ENCODE measurements at regions not wholly inside any gene's neighbourhood (a gene's known extent, or its start where the extent isn't known, plus 50 kb on each side); places are given as distances from the start of the nearest gene placed in this dataset.
A peak's percentile ranks its signal among the peaks of the same experiment; 100 is the strongest.

DNA sequence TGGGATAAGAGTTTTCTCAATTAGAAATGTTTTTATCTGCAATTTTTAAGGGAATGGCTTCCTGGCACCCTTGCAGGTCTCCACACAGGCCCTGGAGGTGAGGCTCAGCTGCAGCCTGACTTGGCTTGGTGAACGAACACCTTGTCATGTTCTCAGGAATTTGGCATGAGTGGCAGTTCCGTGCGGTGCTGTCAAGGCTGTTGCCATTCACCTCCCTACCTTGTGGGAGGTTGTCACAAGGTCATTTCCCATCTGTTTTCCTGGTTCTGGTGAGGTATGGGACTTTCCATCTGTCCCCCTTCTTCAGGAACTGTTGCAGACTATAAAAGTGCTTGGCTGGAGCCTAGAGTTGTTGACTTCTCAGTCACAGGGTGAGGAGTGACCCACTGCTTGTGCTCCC lies 82.9 kb downstream of the ELOVL4 start:
- DNase-seq = no peak

DNA sequence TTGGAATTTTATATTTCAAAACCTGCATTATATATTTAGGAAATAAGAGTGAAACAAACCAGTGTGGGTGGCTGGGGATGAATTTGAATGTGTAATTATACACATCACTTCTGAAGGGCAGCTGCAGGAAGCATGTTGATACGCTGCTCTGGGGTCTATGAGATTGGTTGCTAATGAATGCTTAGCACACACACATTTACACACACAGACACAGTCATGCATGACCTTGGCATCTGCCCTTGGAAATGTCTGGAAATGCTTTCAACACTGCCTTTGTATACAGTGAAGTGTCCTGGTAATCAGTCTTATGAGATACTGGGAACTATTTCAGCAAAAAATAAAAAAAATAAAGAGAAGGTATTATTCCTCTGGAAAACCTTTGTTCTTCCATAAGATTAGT lies 83.4 kb downstream of the ELOVL4 start:
- no peak for DNase-seq

DNA sequence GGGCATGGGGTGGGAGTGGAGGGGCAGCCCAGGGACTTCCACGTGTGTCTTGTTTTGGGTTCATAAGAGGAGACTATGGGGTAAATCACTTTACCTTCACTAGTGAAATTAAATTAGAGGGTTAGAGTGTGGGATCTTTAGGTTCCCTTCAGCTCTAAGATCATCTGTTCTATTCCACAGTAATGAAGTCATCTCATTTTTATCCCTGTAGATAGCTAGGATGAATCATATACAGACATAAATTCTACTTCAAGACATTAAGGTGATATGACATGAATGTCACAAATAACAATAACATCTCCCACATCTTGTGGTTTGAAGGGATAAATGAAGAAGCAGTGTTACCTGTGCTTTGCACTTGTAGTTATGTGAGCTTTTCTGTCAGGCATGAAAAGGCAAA lies 83.8 kb downstream of the ELOVL4 start:
- DNase-seq = no peak

DNA sequence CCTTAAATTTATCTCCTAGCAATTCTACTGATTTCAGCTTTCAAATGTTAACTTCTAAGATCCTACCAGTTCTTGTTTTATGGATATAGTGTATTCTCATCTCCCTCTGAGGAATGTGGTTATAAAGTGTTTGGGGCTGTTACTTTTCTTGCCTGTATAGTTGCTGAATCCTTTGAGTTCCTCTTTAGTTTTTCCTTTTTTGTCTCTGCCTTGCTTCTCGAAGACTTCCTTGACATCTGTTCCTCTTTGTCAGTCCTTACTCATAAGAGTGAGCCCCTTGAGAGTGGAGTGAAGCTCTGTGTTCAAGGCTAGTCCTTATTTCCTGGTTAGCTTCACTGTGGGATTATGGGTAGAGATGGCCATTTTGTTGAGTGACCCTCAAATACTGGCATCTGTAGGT lies 84.6 kb downstream of the ELOVL4 start:
- DNase-seq = no peak

DNA sequence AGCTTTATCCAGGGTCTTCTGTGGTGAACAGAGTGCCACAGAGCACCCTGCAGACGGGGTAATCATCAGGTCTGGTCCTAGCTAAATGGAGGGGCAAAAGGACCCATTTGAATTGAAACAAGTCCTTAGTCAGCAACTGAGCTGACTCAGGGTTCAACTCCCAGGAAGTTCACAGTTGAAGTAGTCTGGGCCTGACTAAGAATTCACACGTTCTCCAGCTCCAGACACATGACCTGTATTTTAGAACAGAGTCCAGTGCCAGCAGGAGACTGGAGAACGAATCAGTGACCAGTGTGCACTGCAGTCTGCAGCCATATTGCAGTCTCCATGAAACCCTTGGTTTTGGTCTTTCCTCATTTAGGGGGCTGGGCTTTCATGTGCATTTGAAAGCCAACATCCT lies 85.2 kb downstream of the ELOVL4 start:
- no peak for DNase-seq

DNA sequence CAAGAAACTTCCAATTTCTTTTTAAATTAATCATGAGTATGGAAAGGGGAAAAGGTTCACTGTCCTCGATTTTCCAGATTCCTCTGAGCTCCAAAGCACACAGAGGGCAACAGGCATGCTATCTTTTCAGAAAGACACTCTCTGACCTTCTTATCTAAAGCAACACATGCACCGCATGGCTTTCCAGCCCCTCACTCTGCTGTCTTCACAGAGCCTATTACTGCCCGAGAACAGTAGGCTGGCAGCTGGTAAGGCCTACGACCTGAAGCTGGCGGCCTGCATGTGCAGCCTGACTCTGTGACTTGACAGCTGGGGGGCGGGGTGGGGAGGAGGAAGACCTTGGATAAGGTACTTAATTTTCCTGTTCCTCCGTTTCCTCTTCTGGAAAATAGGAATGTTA lies 86.3 kb downstream of the ELOVL4 start:
- no peak for DNase-seq

DNA sequence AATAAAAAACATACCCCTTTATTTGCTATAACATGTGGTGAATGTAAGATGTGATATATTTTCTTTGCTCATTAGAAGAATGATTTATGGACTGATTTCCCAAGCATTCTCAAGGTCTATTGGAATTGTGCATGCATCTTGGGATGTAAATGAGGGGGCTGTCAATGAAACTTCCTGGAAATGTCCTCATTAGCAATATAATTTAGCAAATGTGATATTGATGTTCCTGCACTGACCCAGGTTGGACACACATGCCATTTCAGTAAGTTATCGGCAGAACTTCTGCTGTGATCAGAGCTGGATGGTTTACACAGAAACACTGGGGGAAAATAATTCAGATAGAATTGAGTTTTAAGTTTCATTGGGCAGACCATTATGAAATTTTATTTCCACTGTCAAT lies 99.9 kb downstream of the ELOVL4 start:
- no peak for DNase-seq

DNA sequence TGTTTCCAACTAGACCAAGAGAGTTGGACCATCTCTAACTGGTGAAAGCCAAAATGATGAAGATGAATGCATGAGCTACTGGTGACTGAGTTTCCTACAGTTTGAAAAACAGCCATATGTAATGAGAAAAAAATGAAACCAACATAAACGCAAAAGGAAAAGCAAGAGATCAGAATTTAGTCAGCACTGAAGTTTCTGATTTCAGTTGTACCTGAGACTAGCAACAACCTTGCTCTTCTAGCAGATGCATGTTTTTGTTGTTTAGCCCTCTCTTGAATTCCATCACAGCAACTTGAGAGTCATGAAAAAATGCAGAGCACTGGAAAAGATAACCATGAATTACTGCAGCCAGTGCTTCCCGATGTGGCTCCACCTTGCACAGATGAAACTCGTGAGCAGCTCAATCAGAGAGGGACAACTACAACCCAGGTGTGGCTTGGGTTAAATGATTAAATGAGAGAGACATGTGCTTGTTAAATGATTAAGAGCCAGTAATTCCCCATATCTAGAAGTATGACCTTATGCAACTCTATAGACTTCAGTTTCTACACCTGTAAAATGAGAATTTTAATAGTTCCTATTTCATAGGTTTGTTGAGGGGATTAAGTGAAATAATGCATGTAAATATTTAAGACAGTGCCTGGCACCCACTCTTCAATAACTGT lies 104.8 kb downstream of the ELOVL4 start:
- no peak for DNase-seq

DNA sequence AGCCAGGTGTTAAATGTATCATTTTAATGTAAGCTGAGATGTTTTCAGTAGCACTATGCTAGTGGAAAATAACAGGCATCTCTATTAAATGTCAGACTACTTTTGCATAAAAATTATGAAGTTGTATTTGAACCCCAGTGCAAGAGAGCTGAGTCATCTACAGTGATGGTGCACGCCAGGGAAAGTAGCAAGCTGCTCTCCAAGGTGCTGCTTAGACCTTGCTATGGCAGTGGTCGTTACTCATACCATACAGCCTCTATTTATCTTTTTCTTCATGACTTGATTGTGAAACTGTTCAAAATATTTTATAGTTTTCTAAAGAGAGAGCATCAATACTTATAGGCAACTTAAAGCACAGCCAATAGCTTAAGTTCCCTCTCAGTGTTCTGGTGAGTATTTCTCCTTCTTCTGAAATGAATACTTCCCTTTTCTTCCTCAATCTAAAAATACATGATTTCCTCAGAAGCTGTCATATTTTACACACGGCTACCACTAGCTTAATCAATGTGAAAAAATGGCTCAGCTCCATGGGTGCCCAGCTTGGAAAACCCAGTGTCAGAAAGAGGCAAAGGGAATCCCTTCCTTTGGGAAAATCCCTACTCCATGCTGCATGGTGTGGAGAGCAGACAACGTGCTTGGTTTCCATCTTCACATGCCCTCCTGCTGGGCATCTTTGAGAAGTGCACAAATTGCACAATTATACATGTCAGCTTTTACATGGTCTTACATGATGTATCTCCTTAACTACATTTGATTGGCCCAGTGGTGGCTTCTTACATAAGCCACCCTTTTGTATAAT lies 105.6 kb downstream of the ELOVL4 start:
- no peak for DNase-seq

DNA sequence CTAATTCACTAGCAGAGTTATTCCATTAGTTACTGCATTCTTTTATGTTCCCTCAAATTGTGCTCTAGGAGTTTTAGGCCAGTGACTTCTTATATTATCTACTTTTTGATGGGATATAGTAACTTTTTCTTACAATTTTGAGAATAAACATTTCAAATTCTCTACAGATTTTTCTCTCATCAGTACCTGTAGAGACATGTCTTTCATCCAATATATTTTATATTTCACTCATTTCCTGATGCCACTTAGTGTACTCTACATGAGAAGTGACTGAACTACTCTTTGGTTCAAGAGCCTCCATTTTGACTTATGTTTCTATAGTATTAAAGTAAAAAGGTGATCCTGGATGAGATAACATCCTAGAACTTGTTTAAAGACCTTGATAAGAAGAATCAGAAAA lies 108.5 kb downstream of the ELOVL4 start:
- no peak for DNase-seq

DNA sequence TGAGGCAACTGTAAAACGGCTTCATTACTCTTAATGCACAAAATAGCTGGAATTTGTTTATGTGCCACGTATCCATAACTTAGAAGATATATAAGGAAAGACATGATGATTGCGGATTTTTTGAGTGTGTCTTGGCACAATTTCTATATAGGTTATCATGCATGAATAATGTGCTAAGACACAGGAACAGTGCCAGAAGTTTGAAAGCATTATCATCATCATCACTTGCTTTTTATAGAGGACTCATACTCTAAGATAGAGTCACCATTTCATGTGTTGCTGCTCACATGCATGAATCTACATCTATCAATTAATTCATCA lies 113.4 kb downstream of the ELOVL4 start:
- no peak for DNase-seq

DNA sequence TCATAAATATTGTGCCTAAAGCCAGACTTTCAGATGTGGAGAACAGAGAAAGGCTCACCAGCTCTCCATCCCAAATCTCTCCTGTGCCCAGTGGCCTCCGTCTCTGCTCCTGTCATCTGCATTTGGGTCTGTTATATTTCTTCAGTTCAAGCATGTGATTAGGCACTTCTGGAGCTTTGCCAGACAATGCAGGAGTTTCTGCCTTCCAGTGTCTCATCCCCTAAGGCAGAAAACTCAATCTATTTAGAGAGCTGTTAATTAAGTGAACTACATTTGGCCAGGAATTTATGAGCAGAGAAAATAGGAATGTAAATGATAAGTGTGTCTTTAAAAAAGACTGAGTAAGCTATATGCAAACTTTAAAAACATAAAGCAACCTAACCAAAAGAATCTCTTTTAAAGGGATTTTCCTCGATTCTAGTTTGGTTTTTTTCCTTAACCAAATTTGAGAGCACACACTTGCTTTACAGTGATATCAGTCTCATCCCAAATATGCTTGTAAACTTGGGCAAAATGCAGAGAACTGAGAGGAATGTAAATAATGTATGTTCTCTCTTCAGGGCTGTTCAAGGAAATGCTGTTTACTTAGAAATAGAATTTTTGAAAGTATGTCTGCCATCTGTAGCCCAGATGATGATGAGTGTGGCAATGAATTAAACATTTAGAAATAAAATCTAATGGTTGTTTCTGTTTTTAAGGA lies 113.9 kb downstream of the ELOVL4 start:
- peak; percentile 12 for DNase-seq

DNA sequence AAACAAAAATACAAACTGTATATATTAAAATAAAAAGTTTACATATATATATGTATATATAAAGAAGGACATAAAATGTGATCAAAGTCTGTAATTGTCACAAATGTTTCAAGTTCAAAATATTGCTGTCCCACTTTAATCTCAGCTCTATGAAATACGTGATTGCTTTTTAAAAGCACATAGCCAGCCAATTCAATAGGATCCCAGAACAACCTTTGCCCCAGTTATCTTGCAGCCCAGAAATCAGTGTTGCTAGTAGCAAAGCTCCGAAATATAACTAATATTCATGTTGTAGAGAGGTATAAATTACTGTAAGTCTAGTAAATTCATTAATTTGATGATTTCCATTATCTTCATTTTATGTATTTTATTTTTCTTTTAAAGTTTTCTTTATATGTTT lies 114.6 kb downstream of the ELOVL4 start:
- DNase-seq = no peak

DNA sequence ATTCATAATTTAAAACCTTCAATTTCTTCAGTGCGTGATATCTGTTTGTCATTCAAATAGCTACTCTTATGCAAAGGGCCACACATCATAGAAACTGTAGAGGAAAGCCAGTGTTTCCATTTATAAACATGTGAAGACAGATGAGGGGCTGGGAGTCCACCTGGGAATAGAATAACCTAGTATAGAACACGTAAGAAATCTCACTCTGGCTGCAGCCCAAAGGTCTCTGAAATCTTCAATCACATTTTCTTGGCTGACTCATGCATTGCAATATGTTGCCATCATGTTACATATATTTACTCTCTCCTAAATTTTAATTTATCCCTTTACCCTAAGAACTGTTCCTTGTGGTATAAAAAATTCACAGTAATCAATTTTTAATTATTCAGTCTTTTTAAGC lies 123.2 kb downstream of the ELOVL4 start:
- DNase-seq = no peak

DNA sequence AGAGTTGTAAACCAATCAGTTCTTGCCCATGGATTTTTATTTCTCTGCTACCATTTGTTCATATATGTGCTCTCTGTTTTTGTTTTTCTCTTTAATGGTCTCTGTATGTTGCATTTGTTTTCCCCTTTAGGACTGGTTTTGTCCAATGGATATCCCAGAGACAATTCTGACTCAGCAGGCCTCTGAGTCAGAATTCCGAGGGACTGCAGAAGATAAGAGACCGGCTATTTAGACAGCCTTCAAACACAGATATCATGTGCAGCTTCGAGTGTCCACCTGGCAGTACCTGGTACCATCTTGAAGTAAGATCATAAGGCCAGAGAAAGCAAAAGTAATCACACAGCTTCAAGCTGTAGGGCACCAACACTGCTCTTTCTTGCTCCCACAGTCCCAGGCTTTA lies 125.5 kb downstream of the ELOVL4 start:
- no peak for DNase-seq

DNA sequence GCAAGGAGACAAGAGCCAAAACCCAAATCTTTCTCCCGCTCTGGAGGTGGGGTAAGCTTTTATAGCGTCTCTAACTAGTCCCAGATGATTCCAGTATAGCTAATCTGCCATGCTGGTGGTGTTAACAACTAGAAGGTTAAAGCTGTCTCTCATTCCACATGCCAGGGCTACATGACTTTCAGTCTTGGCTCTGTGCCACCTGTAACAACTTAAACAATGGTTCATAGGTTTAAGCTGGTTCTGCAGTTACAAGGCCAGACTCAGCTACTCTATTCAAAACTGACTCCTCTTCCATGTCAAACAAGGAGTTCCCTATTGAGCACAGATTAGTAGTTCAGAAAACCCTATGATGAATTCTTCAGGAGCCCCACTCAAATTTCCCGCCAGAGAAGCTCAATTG lies 128.9 kb downstream of the ELOVL4 start:
- DNase-seq = no peak

DNA sequence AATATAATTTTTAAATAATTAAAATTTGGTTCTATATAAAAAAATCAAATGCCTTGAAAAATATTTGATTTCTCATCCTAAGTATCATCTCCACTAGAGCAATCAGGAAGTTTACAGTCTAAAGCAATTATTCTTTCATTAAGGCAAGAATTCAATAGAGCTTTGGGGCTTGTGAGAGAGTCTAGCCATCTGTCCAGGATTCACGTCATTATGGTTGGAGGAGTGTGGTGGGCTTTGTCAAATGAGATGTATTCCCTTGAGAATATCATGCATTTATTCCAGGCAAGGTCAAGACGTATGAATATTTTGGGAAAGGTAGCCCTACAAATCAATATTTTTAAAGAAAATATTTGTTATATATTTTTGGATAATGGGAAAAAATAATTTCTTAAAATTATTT lies 132.4 kb downstream of the ELOVL4 start:
- DNase-seq = no peak

DNA sequence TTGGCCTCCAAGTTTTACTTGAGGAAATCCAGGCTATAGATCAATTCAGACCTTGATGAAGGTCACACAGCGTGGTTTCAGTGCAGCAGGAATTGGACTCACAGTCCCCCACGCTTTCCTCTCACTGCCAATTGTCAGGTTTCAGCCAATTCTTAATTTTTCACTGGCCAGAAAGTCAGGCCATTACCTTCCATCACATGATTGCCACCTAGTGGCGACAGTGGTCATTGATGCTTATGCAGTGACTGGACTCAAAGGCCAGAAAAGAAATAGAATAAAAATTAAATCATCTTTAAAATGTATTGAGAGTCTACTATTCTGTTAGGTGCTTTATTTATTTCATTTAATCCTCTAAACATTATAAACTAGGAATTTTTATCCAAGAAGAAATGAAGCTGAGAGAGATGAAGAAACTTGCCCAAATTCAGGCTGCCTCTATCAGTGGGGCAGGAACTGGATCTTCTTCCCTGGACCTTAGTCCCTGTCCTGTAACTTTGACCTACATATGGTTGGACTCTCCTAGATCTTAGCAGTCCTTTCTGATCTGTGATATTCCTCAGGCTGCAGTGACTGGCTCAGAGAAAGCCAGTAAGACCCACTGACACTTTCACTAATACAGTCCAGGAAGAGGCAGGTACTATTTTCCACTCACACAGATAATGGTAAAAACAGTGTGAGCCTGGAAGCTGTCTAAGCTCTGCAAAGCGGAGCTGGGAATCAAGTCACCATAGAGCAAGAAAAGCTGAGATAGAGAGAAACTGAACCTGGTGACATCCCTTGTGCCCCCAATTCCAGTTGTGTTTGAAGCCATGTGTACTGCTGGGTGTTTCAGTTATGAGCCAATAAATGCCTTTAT lies 133.3 kb downstream of the ELOVL4 start:
- peak; percentile 16 for DNase-seq

DNA sequence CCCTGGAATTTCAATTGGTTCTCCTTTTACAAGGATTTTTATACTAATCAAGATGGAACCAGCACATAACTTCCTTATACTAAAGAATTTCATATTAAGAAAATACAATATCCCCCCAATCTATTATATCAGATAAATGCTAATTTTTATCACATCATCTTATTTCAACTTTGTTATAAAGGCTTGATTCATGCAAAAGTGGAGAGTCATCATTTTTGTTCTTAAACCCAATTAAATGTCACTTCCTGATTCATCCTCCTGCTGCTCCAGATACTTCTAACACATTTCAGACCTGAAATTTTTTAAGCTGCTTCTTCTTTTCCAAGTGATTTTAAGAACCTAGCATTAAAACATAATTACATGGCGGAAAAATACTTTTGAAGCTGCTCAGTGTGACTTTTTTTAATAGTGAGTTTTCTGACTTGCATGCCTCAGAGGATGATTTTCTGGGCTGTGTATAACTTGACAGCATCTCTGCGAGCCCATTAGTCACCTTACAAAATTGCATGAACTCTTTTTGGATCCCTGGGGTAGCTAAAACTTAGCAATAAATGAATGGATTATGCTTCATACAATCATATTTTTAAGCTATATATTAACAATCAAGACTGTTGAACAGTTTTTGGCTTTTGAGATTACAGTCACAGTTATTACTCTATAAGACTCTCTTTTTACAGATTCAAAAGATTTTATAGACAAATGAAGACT lies 134.1 kb downstream of the ELOVL4 start:
- DNase-seq = no peak

DNA sequence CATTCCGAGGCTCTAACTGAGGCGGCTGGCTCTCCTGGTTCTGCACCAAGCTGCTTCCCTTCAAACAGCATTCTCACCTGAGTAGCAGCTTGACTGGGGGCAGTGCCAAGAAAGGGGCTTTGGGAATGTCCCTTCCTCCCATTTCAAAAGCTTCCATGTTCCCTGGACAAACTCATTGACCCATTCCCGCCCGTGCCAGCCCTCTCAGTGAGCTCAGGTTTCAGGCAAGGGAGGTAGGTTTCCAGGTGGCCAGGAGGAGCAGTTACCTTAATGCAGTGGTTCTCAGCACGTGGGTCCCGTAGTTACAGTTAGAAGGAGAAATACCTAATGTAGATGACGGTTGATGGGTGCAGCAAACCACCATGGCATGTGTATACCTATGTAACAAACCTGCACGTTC lies 135.2 kb downstream of the ELOVL4 start:
- no peak for DNase-seq

DNA sequence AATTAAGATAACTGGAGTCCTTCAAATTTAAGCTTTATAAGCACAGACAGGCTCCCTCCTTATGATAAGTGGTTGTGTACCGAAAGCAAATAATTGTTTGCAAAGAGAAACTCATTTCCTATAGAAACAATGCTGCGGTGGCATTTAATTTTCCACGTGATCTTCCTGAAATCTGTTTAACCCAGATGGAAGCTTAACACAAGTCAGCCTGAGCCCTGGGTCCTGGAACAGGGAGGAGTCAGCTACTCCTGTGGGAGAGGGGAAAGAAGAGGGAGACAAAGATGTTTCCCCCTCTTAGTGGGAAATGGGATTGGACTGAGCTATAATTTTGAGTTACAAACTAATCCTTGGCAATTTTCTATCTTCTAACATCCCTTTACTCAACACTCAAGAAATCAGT lies 136.5 kb downstream of the ELOVL4 start:
- no peak for DNase-seq

DNA sequence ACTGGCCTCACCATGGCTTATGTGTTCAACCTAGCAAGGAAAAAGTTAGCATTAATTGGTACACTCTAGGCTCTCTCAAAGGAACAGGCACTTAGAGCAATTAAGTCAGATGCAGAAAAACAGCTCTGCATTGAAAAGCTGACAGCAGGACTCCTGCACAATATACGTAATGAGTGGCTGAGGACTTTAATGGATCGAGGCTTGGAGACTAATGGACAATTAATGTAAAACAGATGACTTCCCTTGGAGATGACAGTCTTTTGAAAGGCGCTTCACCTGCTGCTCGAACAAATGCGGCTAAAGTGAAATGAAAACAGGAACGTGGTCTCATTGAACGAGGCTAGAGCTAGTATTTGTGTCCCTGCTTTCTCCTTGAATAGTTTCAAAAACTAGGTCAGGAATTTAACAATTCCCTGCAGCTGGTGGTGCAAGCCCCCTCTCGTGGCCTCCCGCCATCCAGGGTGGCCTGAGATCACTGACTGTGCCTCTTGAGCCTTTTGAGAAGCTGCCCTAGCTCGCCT lies 137.1 kb downstream of the ELOVL4 start:
- DNase-seq = no peak

DNA sequence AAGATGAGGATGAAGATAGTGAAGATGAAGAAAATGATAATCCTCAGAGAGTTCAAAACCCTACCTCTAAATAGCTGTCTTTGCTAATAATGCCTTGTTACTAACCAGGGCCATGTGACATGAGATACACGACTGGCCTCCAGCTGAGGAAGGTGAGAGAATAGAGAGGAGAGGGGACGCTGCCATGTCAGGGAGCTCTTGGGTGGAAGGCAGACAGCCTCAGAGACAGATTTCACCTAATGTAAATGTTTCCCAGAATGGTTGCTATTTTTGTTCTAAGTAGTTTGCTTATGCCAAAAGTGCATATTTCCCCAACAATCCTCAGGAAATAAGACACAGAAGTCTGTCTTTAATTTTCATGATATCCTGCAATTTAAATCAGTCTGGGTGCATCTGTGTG lies 138.4 kb downstream of the ELOVL4 start:
- DNase-seq = no peak
